ENCODE measurements at regions not wholly inside any gene's neighbourhood (a gene's known extent, or its start where the extent isn't known, plus 50 kb on each side); places are given as distances from the start of the nearest gene placed in this dataset.

DNA sequence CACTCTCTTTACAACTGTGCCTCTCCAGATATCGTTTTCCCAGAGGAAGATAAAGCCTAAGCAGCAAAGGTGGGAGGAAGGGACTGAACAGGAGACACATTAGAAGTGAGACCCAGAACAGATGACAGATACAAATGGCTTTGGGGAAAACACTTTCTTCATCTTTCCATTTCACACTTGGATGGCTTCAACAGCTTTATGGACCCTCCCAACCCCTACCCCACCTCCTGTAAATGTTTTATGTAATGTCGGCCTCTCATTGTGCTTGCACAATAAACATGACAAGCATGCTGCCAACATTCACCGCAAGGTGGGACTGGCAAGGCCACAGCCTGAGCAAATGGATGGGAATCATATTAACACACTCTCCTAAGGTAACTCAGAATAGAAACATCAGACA lies 1088.6 kb downstream of the TUSC7 start:
- no peak for TF ChIP-seq POLR2A (IDR thresholded peaks at IDR 0.05)
- TF ChIP-seq, protein P1, sequence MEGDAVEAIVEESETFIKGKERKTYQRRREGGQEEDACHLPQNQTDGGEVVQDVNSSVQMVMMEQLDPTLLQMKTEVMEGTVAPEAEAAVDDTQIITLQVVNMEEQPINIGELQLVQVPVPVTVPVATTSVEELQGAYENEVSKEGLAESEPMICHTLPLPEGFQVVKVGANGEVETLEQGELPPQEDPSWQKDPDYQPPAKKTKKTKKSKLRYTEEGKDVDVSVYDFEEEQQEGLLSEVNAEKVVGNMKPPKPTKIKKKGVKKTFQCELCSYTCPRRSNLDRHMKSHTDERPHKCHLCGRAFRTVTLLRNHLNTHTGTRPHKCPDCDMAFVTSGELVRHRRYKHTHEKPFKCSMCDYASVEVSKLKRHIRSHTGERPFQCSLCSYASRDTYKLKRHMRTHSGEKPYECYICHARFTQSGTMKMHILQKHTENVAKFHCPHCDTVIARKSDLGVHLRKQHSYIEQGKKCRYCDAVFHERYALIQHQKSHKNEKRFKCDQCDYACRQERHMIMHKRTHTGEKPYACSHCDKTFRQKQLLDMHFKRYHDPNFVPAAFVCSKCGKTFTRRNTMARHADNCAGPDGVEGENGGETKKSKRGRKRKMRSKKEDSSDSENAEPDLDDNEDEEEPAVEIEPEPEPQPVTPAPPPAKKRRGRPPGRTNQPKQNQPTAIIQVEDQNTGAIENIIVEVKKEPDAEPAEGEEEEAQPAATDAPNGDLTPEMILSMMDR (IDR thresholded peaks at IDR 0.05), result no peak

All from adrenal gland (tissue), 5 donors.